Chondrocyte (in vitro differentiated cells): ENCODE measurements at regions not wholly inside any gene's neighbourhood (a gene's known extent, or its start where the extent isn't known, plus 50 kb on each side); places are given as distances from the start of the nearest gene placed in this dataset.
"Not testable (repeated sequence)": the region's sequence is repeated elsewhere in the genome, so short reads cannot be mapped to it uniquely, and the experiment has no call there.

Source experiments
- DNase-seq: peaks from one replicate; pipeline ENCODE4 v3.0.0; 2021; ENCODE audit warnings: mixed read lengths, low spot score
- H3K27ac Mint-ChIP-seq: one replicate; pipeline ENCODE4 v1.8.0; 2021; ENCODE audit warnings: mild to moderate bottlenecking, moderate library complexity, mixed read lengths; ENCODE audit not compliant: unreplicated experiment
- H3K27me3 Mint-ChIP-seq: 2 replicates; pipeline ENCODE4 v1.8.0; 2021; ENCODE audit warnings: low read depth, mixed read lengths
- H3K36me3 Mint-ChIP-seq: 2 replicates; pipeline ENCODE4 v1.8.0; 2021; ENCODE audit warnings: low read depth, mixed read lengths
- H3K4me1 Mint-ChIP-seq: 2 replicates; pipeline ENCODE4 v1.8.0; 2021; ENCODE audit warnings: low read depth, mild to moderate bottlenecking, mixed read lengths
- H3K4me3 Mint-ChIP-seq: one replicate; pipeline ENCODE4 v1.8.0; 2021; ENCODE audit warnings: mild to moderate bottlenecking, moderate library complexity, mixed read lengths; ENCODE audit not compliant: unreplicated experiment
- H3K9me3 Mint-ChIP-seq: 2 replicates; pipeline ENCODE4 v1.8.0; 2021; ENCODE audit warnings: low read depth, mixed read lengths
- CTCF ChIP-seq: fragments of 200-600 bp; sonication (generic); IDR thresholded peaks from 2 replicates; pipeline ENCODE4 v1.5.0; 2021; ENCODE audit warnings: antibody characterized with exemption, mild to moderate bottlenecking, moderate library complexity

DNA sequence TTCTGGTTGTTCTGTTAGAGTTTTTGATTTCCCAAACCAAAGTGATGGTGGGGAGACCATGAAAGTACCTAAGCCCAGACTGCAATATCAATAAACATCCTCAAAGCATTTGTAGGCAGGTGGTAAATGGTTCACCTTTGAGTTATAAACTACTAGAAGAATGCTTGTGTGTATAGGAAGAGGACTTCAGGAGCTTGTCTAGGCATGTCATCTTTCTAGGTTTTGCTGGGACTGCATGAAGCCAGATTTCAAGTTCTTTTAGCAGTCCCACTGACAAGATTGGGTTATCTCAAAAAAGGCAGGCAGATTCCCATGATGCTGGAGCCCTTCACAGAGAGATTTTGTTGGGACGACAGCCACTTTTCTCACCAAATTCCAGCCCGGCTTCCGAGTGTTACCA lies 135.3 kb downstream of the KCNE4 start:
- no peaks in the 10 kb centered on the region for H3K27me3 Mint-ChIP-seq
- H3K36me3 Mint-ChIP-seq, result no peaks in the 10 kb centered on the region
- H3K4me1 Mint-ChIP-seq, result no peaks in the 10 kb centered on the region
- no peak for DNase-seq
- no peak for TF ChIP-seq CTCF
- H3K4me3 Mint-ChIP-seq, result no peak overlapping the region
- H3K9me3 Mint-ChIP-seq, result no peaks in the 10 kb centered on the region
- H3K27ac Mint-ChIP-seq, result no peak overlapping the region

DNA sequence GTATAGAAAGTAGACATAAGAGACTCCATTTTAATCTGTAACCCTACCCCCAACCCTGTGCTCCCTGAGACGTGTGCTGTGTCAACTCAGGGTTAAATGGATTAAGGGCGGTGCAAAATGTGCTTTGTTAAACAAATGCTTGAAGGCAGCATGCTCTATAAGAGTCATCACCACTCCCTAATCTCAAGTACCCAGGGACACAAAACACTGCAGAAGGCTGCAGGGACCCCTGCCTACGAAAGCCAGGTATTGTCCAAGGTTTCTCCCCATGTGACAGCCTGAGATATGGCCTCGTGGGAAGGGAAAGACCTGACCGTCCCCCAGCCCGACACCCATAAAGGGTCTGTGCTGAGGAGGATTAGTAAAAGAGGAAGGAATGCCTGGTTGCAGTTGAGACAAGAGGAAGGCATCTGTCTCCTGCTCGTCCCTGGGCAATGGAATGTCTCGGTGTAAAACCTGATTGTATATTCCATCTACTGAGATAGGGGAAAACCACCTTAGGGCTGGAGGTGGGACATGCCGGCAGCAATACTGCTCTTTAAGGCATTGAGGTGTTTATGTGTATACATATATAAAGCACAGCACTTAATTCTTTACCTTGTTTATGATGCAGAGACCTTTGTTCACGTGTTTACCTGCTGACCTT lies 138.7 kb downstream of the KCNE4 start:
- H3K36me3 Mint-ChIP-seq, H3K4me1 Mint-ChIP-seq, H3K4me3 Mint-ChIP-seq, H3K27ac Mint-ChIP-seq, H3K9me3 Mint-ChIP-seq, DNase-seq, H3K27me3 Mint-ChIP-seq: not testable (repeated sequence)

GRCh38 chr2:223196331-223196730 lies 144.3 kb downstream of the KCNE4 start:
- Mint-ChIP-seq H3K4me3 (no peak overlapping the region), H3K27me3 (no peaks in the 10 kb centered on the region), H3K4me1 (peaks cover 13% of the 10 kb centered on the region), H3K36me3 (no peaks in the 10 kb centered on the region), H3K9me3 (no peaks in the 10 kb centered on the region), H3K27ac (no peak overlapping the region)
- DNase-seq, result no peak
- TF ChIP-seq CTCF, result no peak

DNA sequence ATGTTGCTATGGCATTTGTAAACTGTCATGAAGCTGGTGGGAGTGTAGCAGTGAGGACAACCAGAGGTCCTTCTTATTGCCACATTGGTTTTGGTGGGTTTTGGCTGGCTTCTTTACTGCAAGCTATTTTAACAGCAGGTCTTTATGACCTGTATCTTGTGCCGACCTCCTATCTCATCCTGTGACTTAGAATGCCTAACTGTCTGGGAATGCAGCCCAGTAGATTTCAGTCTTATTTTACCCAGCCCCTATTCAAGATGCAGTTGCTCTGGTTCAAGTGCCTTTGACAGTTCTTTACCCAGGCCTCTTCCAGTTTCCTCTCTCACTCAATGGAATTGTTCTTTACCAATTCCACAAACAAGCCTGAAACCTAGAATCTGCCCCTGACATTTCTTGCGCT lies 145.1 kb downstream of the KCNE4 start:
- H3K9me3 Mint-ChIP-seq, result no peaks in the 10 kb centered on the region
- peak overlapping the region; percentile 23 for H3K27ac Mint-ChIP-seq

GRCh38 chr2:223199531-223200515 lies 147.8 kb downstream of the KCNE4 start:
- TF ChIP-seq CTCF, result no peak
- no peaks in the 10 kb centered on the region for H3K27me3 Mint-ChIP-seq
- H3K36me3 Mint-ChIP-seq, result no peaks in the 10 kb centered on the region
- peaks cover 24% of the 10 kb centered on the region for H3K4me1 Mint-ChIP-seq
- H3K4me3 Mint-ChIP-seq, result no peak overlapping the region
- H3K27ac Mint-ChIP-seq, result no peak overlapping the region
- no peaks in the 10 kb centered on the region for H3K9me3 Mint-ChIP-seq
- no peak for DNase-seq

More for the DNA sequence above, 145.1 kb downstream of the KCNE4 start:
- Mint-ChIP-seq H3K4me1 (peaks cover 13% of the 10 kb centered on the region), H3K36me3 (no peaks in the 10 kb centered on the region), H3K27me3 (no peaks in the 10 kb centered on the region), H3K4me3 (no peak overlapping the region)
- no peak for DNase-seq
- TF ChIP-seq CTCF, result no peak
